COLO829 (cell line): ENCODE measurements at regions not wholly inside any gene's neighbourhood (a gene's known extent, or its start where the extent isn't known, plus 50 kb on each side); places are given as distances from the start of the nearest gene placed in this dataset.

Source experiments
- DNase-seq: peaks from one replicate; pipeline ENCODE4 v3.0.0; 2012; ENCODE audit warnings: low spot score

- DNase-seq = no peak
Observed at GRCh38 chr2:120606931-120607330, 128.7 kb upstream of the GLI2 start.

- DNase-seq = no peak
Observed at GRCh38 chr2:120607506-120607905, 128.2 kb upstream of the GLI2 start.

- no peak for DNase-seq
Observed at GRCh38 chr2:120607996-120608395, 127.7 kb upstream of the GLI2 start.

- no peak for DNase-seq
Observed at GRCh38 chr2:120609826-120610395, 125.8 kb upstream of the GLI2 start.

- DNase-seq = no peak
Observed at GRCh38 chr2:120611016-120611415, 124.7 kb upstream of the GLI2 start.

- no peak for DNase-seq
Observed at GRCh38 chr2:120611961-120612360, 123.7 kb upstream of the GLI2 start.

GRCh38 chr2:120612471-120612870 lies 123.2 kb upstream of the GLI2 start:
- DNase-seq = no peak

- DNase-seq = no peak
Observed at GRCh38 chr2:120612931-120613330, 122.7 kb upstream of the GLI2 start.

GRCh38 chr2:120613742-120614571 lies 121.7 kb upstream of the GLI2 start:
- DNase-seq = no peak

- DNase-seq = no peak
Observed at GRCh38 chr2:120614901-120615300, 120.8 kb upstream of the GLI2 start.

- DNase-seq = no peak
Observed at GRCh38 chr2:120616261-120616660, 119.4 kb upstream of the GLI2 start.

GRCh38 chr2:120617055-120617454 lies 118.6 kb upstream of the GLI2 start:
- DNase-seq = no peak

- DNase-seq = no peak
Observed at GRCh38 chr2:120618830-120619229, 116.8 kb upstream of the GLI2 start.

- DNase-seq = no peak
Observed at GRCh38 chr2:120619579-120619978, 116.1 kb upstream of the GLI2 start.

GRCh38 chr2:120620025-120620793 lies 115.5 kb upstream of the GLI2 start:
- no peak for DNase-seq

- no peak for DNase-seq
Observed at GRCh38 chr2:120622159-120622869, 113.4 kb upstream of the GLI2 start.

- DNase-seq = no peak
Observed at GRCh38 chr2:120622886-120623753, 112.5 kb upstream of the GLI2 start.

- DNase-seq = no peak
Observed at GRCh38 chr2:120624061-120624737, 111.5 kb upstream of the GLI2 start.

GRCh38 chr2:120624738-120625446 lies 110.8 kb upstream of the GLI2 start:
- DNase-seq = no peak
